GM06990 (cell line): ENCODE measurements at regions not wholly inside any gene's neighbourhood (a gene's known extent, or its start where the extent isn't known, plus 50 kb on each side); places are given as distances from the start of the nearest gene placed in this dataset.

Experiments
- DNase-seq: peaks from one replicate; pipeline ENCODE4 v3.0.0-alpha.2; 2011; ENCODE audit not compliant: insufficient read length; ENCODE audit errors: extremely low read depth
- H3K27me3 ChIP-seq: replicated peaks from 2 replicates; pipeline ENCODE4 v1.6.0; 2011; ENCODE audit warnings: low read length; ENCODE audit not compliant: control insufficient read depth, insufficient read depth
- H3K36me3 ChIP-seq: 2 replicates; pipeline ENCODE4 v1.5.1; 2011; ENCODE audit warnings: low read length; ENCODE audit not compliant: control insufficient read depth, insufficient read depth
- H3K4me3 ChIP-seq: replicated peaks from 2 replicates; pipeline ENCODE4 v1.5.1; 2011; ENCODE audit warnings: low read depth, mild to moderate bottlenecking, control low read depth, low read length
- TF ChIP-seq, protein P1 (sequence below): IDR thresholded peaks from 2 replicates; pipeline ENCODE4 v1.5.1; 2011; ENCODE audit warnings: low read length, control low read depth, mild to moderate bottlenecking, inconsistent platforms; ENCODE audit not compliant: insufficient read depth, poor library complexity, severe bottlenecking

DNA sequence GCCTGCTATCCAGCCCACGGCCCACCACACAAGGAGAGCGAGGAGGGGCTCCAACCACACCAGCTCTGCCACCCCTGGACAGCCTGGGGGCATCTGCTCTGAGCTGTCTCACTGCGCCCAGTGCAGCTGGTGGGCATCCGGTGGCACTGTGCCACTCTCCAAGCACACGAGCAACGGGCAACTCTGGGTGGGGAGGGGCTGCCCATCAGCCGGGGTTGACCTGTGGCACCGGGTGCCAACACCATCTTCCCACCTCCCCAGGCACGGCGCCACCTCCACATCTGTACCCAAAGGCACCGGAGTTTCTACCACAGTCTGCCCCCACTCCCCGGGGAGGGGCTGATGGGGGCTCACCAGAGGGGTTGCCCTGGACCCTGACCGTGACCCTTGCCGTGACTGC is 241.8 kb downstream of the RBFOX3 start:
- Histone ChIP-seq H3K27me3 (peaks cover 1% of the 10 kb centered on the region; the same call in 1 of the 2 replicates), H3K36me3 (no peaks in the 10 kb centered on the region), H3K4me3 (no peak overlapping the region)
- DNase-seq: no peak
- TF ChIP-seq, protein P1, sequence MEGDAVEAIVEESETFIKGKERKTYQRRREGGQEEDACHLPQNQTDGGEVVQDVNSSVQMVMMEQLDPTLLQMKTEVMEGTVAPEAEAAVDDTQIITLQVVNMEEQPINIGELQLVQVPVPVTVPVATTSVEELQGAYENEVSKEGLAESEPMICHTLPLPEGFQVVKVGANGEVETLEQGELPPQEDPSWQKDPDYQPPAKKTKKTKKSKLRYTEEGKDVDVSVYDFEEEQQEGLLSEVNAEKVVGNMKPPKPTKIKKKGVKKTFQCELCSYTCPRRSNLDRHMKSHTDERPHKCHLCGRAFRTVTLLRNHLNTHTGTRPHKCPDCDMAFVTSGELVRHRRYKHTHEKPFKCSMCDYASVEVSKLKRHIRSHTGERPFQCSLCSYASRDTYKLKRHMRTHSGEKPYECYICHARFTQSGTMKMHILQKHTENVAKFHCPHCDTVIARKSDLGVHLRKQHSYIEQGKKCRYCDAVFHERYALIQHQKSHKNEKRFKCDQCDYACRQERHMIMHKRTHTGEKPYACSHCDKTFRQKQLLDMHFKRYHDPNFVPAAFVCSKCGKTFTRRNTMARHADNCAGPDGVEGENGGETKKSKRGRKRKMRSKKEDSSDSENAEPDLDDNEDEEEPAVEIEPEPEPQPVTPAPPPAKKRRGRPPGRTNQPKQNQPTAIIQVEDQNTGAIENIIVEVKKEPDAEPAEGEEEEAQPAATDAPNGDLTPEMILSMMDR: no peak

GRCh38 chr17:79368521-79368920 is 242.3 kb downstream of the RBFOX3 start:
- TF ChIP-seq, protein P1: no peak
- Histone ChIP-seq H3K27me3 (peaks cover 1% of the 10 kb centered on the region; the same call in 1 of the 2 replicates), H3K4me3 (no peak overlapping the region)

DNA sequence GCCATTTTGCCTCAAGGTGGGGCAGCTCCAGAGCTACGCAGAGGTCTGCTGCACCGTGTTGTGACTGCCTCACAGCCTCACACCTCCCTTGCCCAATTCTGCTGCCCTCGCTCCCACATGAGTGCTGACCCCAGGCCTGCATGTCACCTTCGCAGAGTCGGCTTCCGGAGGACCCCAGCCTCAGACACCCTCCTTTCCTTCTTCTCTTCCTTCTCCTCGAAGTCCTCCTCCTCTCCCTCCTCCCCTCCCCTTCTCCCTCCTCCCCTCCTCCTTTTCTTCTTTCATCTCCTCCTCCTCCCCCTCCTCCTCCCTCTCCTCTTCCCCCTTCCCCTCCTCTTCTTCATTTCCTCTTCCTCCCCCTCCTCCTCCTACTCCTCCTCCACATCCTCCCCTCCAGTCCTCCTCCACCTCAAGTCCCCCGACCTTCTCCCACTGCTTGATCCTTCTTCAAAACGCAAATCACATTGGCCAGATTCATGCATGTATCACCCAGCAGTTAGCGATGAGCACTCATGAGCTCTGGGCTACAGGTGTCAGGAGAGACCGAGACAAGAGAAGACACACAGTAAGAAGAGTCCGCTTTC is 243.8 kb downstream of the RBFOX3 start:
- no peak for DNase-seq
- Histone ChIP-seq H3K36me3 (no peaks in the 10 kb centered on the region), H3K4me3 (no peak overlapping the region), H3K27me3 (peaks cover 1% of the 10 kb centered on the region; the same call in 1 of the 2 replicates)
- TF ChIP-seq, protein P1: no peak

More at GRCh38 chr17:79368521-79368920, 242.3 kb downstream of the RBFOX3 start:
- H3K36me3 ChIP-seq: no peaks in the 10 kb centered on the region
- DNase-seq: no peak

- peaks cover 1% of the 10 kb centered on the region; the same call in 1 of the 2 replicates for H3K27me3 ChIP-seq
- no peak for DNase-seq
These were observed 244.7 kb downstream of the RBFOX3 start for GRCh38 chr17:79365836-79366770.

GRCh38 chr17:79365351-79365750 is 245.5 kb downstream of the RBFOX3 start:
- Histone ChIP-seq H3K4me3 (no peak overlapping the region), H3K36me3 (no peaks in the 10 kb centered on the region), H3K27me3 (peaks cover 1% of the 10 kb centered on the region; the same call in 1 of the 2 replicates)
- TF ChIP-seq, protein P1: no peak
- DNase-seq: no peak

More at GRCh38 chr17:79365836-79366770, 244.7 kb downstream of the RBFOX3 start:
- no peaks in the 10 kb centered on the region for H3K36me3 ChIP-seq
- TF ChIP-seq, protein P1: no peak
- H3K4me3 ChIP-seq: no peak overlapping the region
